Right lobe of liver (tissue), 6 donors: ENCODE measurements at regions not wholly inside any gene's neighbourhood (a gene's known extent, or its start where the extent isn't known, plus 50 kb on each side); places are given as distances from the start of the nearest gene placed in this dataset.
"Not testable (repeated sequence)": the region's sequence is repeated elsewhere in the genome, so short reads cannot be mapped to it uniquely, and the experiment has no call there.

Experiments
- ATAC-seq, 4 donors: fragments of 200-7000 bp; cut with Tn5 transposase; one replicate each; pipeline ENCODE4 v1.9.1; 2020; ENCODE audit warnings: mild to moderate bottlenecking in 4 of 4, moderate library complexity in 4 of 4
- DNase-seq, 3 donors: peaks; one replicate each; pipeline ENCODE4 v3.0.0-alpha.2; 2020
- H3K27ac ChIP-seq, 3 donors: fragments of 200-600 bp; one replicate each; pipeline ENCODE4 v1.8.0; 2022
- H3K27me3 ChIP-seq, 2 donors: fragments of 200-600 bp; one replicate each; pipeline ENCODE4 v1.8.0; 2022
- H3K36me3 ChIP-seq, 4 donors: fragments of 200-600 bp; sonication (generic) in 1 of 4; one replicate each; pipeline versions ENCODE4 v1.5.1 to v1.8.0; 2017 to 2022; ENCODE audit warnings: control low read depth in 1 of 4
- H3K4me1 ChIP-seq, 4 donors: fragments of 200-600 bp; sonication (generic) in 1 of 4; one replicate each; pipeline versions ENCODE4 v1.5.1 to v1.8.0; 2017 to 2022; ENCODE audit warnings: control low read depth in 1 of 4
- H3K4me3 ChIP-seq, 3 donors: fragments of 200-600 bp; one replicate each; pipeline ENCODE4 v1.8.0; 2022
- H3K9me3 ChIP-seq, 4 donors: fragments of 200-600 bp; sonication (generic) in 1 of 4; one replicate each; pipeline versions ENCODE4 v1.5.1 to v1.8.0; 2017 to 2022; ENCODE audit warnings: control low read depth in 1 of 4
- POLR2A ChIP-seq: fragments of 450-650 bp; IDR thresholded peaks from one replicate; pipeline ENCODE4 v1.6.1; 2017; ENCODE audit warnings: antibody characterized with exemption, mild to moderate bottlenecking
- WGBS: methylation state at CpG from one replicate; pipeline ENCODE4 v1.1.6; 2018; ENCODE audit warnings: low coverage, low lambda C conversion rate; ENCODE audit not compliant: insufficient coverage; ENCODE audit errors: missing lambda C conversion rate; 5-methylcytosine and 5-hydroxymethylcytosine counted together
- intact Hi-C, 2 donors: fragments of 100-400 bp; cut with DNase I; formaldehyde crosslinking; loops; one replicate each; pipeline versions ENCODE4 v1.11.2 to v1.14.1; 2022
- TF ChIP-seq, protein P1 (sequence below), 4 donors: fragments of 200-600 bp in 3 of 4; fragments of 450-650 bp in 1 of 4; IDR thresholded peaks; one replicate each; pipeline versions ENCODE4 v1.5.1 to v1.8.0; 2016 to 2022; ENCODE audit warnings: antibody characterized with exemption in 4 of 4, mild to moderate bottlenecking in 2 of 4
- donor health status: DM: no; HTN: yes; CAD: no.
- donor health status: DM: no; HTN: no; CAD: no.
- donor health status: DM: no; HTN: no; CAD: no.
- donor health status: DM: no; HTN: yes; CAD: no.
- donor health status: DM: no; HTN: yes; CAD: no.

GRCh38 chr15:35260941-35261340, 175.8 kb upstream of the NANOGP8 start:
- no peak for TF ChIP-seq POLR2A
- ATAC-seq (no peak), DNase-seq (no peak)
- Histone ChIP-seq H3K4me1 (no peaks in the 10 kb centered on the region), H3K27ac (no peak overlapping the region), H3K27me3 (no peaks in the 10 kb centered on the region), H3K4me3 (no peak overlapping the region), H3K36me3 (no peaks in the 10 kb centered on the region), H3K9me3 (no peaks in the 10 kb centered on the region)
- WGBS, result 79% methylated on average over 5 of the region's 5 CpGs
- intact Hi-C loops, result no loop called here

GRCh38 chr15:35260274-35260673, 175.2 kb upstream of the NANOGP8 start:
- H3K4me3 ChIP-seq, H3K9me3 ChIP-seq, DNase-seq, ATAC-seq, intact Hi-C loops, H3K36me3 ChIP-seq, H3K4me1 ChIP-seq, H3K27ac ChIP-seq, H3K27me3 ChIP-seq: not testable (repeated sequence)
- WGBS, result 98% methylated on average over 6 of the region's 6 CpGs

- H3K36me3 ChIP-seq, result no peaks in the 10 kb centered on the region
- H3K27me3 ChIP-seq, result no peaks in the 10 kb centered on the region
- 82% methylated on average over 2 of the region's 2 CpGs for WGBS
- no peaks in the 10 kb centered on the region for H3K4me1 ChIP-seq
- no peak for ATAC-seq
- H3K9me3 ChIP-seq, result no peaks in the 10 kb centered on the region
- H3K4me3 ChIP-seq, result no peak overlapping the region
- H3K27ac ChIP-seq, result no peak overlapping the region
- no peak for TF ChIP-seq POLR2A
- TF ChIP-seq, protein P1, sequence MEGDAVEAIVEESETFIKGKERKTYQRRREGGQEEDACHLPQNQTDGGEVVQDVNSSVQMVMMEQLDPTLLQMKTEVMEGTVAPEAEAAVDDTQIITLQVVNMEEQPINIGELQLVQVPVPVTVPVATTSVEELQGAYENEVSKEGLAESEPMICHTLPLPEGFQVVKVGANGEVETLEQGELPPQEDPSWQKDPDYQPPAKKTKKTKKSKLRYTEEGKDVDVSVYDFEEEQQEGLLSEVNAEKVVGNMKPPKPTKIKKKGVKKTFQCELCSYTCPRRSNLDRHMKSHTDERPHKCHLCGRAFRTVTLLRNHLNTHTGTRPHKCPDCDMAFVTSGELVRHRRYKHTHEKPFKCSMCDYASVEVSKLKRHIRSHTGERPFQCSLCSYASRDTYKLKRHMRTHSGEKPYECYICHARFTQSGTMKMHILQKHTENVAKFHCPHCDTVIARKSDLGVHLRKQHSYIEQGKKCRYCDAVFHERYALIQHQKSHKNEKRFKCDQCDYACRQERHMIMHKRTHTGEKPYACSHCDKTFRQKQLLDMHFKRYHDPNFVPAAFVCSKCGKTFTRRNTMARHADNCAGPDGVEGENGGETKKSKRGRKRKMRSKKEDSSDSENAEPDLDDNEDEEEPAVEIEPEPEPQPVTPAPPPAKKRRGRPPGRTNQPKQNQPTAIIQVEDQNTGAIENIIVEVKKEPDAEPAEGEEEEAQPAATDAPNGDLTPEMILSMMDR (IDR thresholded peaks at IDR 0.05), result no peak
- intact Hi-C loops, result no loop called here
- no peak for DNase-seq
Observed at GRCh38 chr15:35256551-35256950, 171.5 kb upstream of the NANOGP8 start.

DNA sequence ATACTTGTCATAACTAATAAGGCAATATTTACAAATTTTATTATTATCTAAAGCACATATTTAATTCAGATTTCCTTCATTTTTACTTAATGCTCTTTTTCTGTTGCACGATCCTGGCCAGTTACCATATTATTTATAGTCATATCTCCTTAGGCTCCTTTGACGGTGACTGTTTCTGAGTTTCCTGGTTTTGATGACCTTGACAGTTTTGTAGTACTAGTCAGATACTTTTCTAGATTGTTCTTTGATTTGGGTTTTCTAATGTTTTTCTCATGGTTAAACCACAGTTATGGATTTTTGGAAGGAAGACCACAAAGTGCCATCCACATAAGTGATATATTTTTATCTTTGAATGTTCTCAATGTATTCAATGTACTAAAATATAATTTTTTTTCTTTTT, 171.0 kb upstream of the NANOGP8 start:
- no peak for TF ChIP-seq POLR2A
- TF ChIP-seq, protein P1 (IDR thresholded peaks at IDR 0.05), result no peak
- intact Hi-C loops, result no loop called here
- H3K27me3 ChIP-seq, result no peaks in the 10 kb centered on the region
- H3K4me1 ChIP-seq, result no peaks in the 10 kb centered on the region
- no peak overlapping the region for H3K4me3 ChIP-seq
- no peak for DNase-seq
- no peak for ATAC-seq
- no peaks in the 10 kb centered on the region for H3K36me3 ChIP-seq
- no peak overlapping the region for H3K27ac ChIP-seq
- H3K9me3 ChIP-seq, result no peaks in the 10 kb centered on the region
- 60% methylated on average over 2 of the region's 2 CpGs for WGBS

DNA sequence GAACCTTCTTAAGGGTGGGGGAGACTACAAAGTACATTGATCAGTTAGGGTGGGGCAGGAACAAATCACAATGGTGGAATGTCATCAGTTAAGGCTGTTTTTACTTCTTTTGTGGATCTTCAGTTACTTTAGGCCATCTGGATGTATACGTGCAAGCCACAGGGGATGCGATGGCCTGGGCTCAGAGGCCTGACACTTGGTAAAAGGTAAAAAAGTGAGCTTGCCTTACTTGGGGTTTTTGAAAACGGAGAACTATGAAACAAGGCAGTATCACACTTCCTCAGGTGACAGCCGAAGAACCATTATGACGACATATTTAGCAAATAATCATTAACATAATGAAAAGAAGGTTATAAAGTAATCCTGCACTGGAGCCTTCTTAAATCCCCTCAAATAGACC, 169.8 kb upstream of the NANOGP8 start:
- H3K27ac ChIP-seq, DNase-seq, H3K9me3 ChIP-seq, H3K4me3 ChIP-seq, H3K36me3 ChIP-seq, ATAC-seq, H3K27me3 ChIP-seq, intact Hi-C loops, H3K4me1 ChIP-seq: not testable (repeated sequence)
- 98% methylated on average over 5 of the region's 5 CpGs for WGBS

GRCh38 chr15:35254062-35254461, 169.0 kb upstream of the NANOGP8 start:
- intact Hi-C loops, result no loop called here
- Histone ChIP-seq H3K36me3 (no peaks in the 10 kb centered on the region), H3K4me3 (no peak overlapping the region), H3K27ac (no peak overlapping the region), H3K27me3 (no peaks in the 10 kb centered on the region), H3K4me1 (no peaks in the 10 kb centered on the region), H3K9me3 (no peaks in the 10 kb centered on the region)
- 62% methylated on average over 1 of the region's 1 CpG for WGBS
- no peak for DNase-seq
- ATAC-seq, result no peak
- TF ChIP-seq POLR2A, result no peak
- TF ChIP-seq, protein P1 (IDR thresholded peaks at IDR 0.05), result no peak
